Ovary (tissue), 3 donors: ENCODE measurements at regions not wholly inside any gene's neighbourhood (a gene's known extent, or its start where the extent isn't known, plus 50 kb on each side); places are given as distances from the start of the nearest gene placed in this dataset.
"Not testable (repeated sequence)": the region's sequence is repeated elsewhere in the genome, so short reads cannot be mapped to it uniquely, and the experiment has no call there.

Source experiments
- POLR2A ChIP-seq: fragments of 450-650 bp; IDR thresholded peaks from one replicate; pipeline ENCODE4 v1.6.1; 2017; ENCODE audit warnings: antibody characterized with exemption, mild to moderate bottlenecking, moderate library complexity
- TF ChIP-seq, protein P1 (sequence below), 3 donors: fragments of 450-650 bp in 2 of 3; fragments of 200-600 bp in 1 of 3; IDR thresholded peaks; one replicate each; pipeline versions ENCODE4 v1.5.1 to v1.8.0; 2016 to 2022; ENCODE audit warnings: antibody characterized with exemption in 3 of 3, mild to moderate bottlenecking in 1 of 3
- donor health status: DM: no; HTN: no; CAD: no.

DNA sequence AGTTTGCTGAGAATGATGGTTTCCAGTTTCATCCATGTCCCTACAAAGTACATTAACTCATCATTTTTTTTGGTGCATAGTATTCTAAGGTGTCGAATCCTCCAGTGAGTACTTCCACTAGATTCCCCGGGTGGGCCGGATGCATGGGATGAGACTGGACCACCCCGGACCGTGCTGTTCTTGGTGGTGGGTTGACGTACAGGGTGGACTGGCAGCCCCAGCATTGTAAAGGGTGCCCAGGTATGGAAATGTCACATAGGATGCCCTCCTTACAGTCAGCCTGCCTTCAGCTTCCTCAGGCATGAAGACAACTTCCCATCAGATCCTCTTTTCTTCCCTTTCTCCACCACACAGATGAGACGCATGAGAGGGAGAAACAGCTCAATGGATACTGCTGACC, 3916.1 kb upstream of the OR11H1 start:
- TF ChIP-seq POLR2A: not testable (repeated sequence)
- TF ChIP-seq, protein P1, sequence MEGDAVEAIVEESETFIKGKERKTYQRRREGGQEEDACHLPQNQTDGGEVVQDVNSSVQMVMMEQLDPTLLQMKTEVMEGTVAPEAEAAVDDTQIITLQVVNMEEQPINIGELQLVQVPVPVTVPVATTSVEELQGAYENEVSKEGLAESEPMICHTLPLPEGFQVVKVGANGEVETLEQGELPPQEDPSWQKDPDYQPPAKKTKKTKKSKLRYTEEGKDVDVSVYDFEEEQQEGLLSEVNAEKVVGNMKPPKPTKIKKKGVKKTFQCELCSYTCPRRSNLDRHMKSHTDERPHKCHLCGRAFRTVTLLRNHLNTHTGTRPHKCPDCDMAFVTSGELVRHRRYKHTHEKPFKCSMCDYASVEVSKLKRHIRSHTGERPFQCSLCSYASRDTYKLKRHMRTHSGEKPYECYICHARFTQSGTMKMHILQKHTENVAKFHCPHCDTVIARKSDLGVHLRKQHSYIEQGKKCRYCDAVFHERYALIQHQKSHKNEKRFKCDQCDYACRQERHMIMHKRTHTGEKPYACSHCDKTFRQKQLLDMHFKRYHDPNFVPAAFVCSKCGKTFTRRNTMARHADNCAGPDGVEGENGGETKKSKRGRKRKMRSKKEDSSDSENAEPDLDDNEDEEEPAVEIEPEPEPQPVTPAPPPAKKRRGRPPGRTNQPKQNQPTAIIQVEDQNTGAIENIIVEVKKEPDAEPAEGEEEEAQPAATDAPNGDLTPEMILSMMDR (IDR thresholded peaks at IDR 0.05): not testable (repeated sequence)
